KBM-7 (cell line): ENCODE measurements at regions not wholly inside any gene's neighbourhood (a gene's known extent, or its start where the extent isn't known, plus 50 kb on each side); places are given as distances from the start of the nearest gene placed in this dataset.
"Not testable (repeated sequence)": the region's sequence is repeated elsewhere in the genome, so short reads cannot be mapped to it uniquely, and the experiment has no call there.

Experiments
- DNase-seq: peaks from one replicate; pipeline ENCODE4 v3.0.0-alpha.2; 2015
- in situ Hi-C: fragments of 300-500 bp; cut with MboI; formaldehyde crosslinking; loops from 2 replicates; pipeline ENCODE4 v1.14.3; 2020; ENCODE audit warnings: low sequenced_read_pairs, low pct_unique_long_range_greater_than_20kb, mixed read lengths

- DNase-seq, result no peak
- in situ Hi-C loops, result no loop called here
These were observed 1020.5 kb downstream of the OTOL1 start for GRCh38 chr3:162517110-162517509.

- in situ Hi-C loops, result no loop called here
- DNase-seq, result no peak
These were observed 1025.1 kb downstream of the OTOL1 start for GRCh38 chr3:162521669-162522068.

GRCh38 chr3:162525066-162525742, 1028.6 kb downstream of the OTOL1 start:
- no peak for DNase-seq
- in situ Hi-C loops, result no loop called here

- in situ Hi-C loops, result no loop called here
- DNase-seq, result no peak
These were observed 1029.2 kb downstream of the OTOL1 start for GRCh38 chr3:162525771-162526170.

- no peak for DNase-seq
- in situ Hi-C loops, result no loop called here
These were observed 1037.8 kb downstream of the OTOL1 start for GRCh38 chr3:162534431-162534830.

GRCh38 chr3:162538491-162538890, 1041.9 kb downstream of the OTOL1 start:
- in situ Hi-C loops, result no loop called here

GRCh38 chr3:162538906-162539305, 1042.3 kb downstream of the OTOL1 start:
- DNase-seq, result no peak
- in situ Hi-C loops, result no loop called here

More at GRCh38 chr3:162538491-162538890, 1041.9 kb downstream of the OTOL1 start:
- DNase-seq, result no peak

GRCh38 chr3:162540421-162540820, 1043.8 kb downstream of the OTOL1 start:
- in situ Hi-C loops, result no loop called here
- DNase-seq, result no peak

GRCh38 chr3:162541923-162542322, 1045.3 kb downstream of the OTOL1 start:
- DNase-seq, result no peak
- in situ Hi-C loops, result no loop called here

- no peak for DNase-seq
- in situ Hi-C loops, result no loop called here
These were observed 1047.6 kb downstream of the OTOL1 start for GRCh38 chr3:162544246-162544645.

- no peak for DNase-seq
- in situ Hi-C loops, result no loop called here
These were observed 1050.3 kb downstream of the OTOL1 start for GRCh38 chr3:162546910-162547309.

- in situ Hi-C loops, result no loop called here
- DNase-seq, result no peak
These were observed 1050.7 kb downstream of the OTOL1 start for GRCh38 chr3:162547321-162547720.

GRCh38 chr3:162555761-162556160, 1059.2 kb downstream of the OTOL1 start:
- no peak for DNase-seq
- in situ Hi-C loops, result no loop called here

GRCh38 chr3:162558016-162558415, 1061.4 kb downstream of the OTOL1 start:
- in situ Hi-C loops, result no loop called here

GRCh38 chr3:162568706-162569105, 1072.1 kb downstream of the OTOL1 start:
- in situ Hi-C loops, result no loop called here
- DNase-seq, result no peak

More at GRCh38 chr3:162558016-162558415, 1061.4 kb downstream of the OTOL1 start:
- no peak for DNase-seq

GRCh38 chr3:162569314-162569713, 1072.7 kb downstream of the OTOL1 start:
- in situ Hi-C loops, result no loop called here
- DNase-seq, result no peak

GRCh38 chr3:162584986-162585385, 1088.4 kb downstream of the OTOL1 start:
- no peak for DNase-seq
- in situ Hi-C loops, result no loop called here

- no peak for DNase-seq
- in situ Hi-C loops, result no loop called here
These were observed 1090.0 kb downstream of the OTOL1 start for GRCh38 chr3:162586591-162586990.

GRCh38 chr3:162597226-162597625, 1100.6 kb downstream of the OTOL1 start:
- DNase-seq, result no peak
- in situ Hi-C loops, result no loop called here

GRCh38 chr3:162598500-162598899, 1101.9 kb downstream of the OTOL1 start:
- DNase-seq, result peak; percentile 29
- in situ Hi-C loops, result not testable (repeated sequence)

GRCh38 chr3:162599742-162600141, 1103.1 kb downstream of the OTOL1 start:
- in situ Hi-C loops, DNase-seq: not testable (repeated sequence)
